ENCODE measurements at regions not wholly inside any gene's neighbourhood (a gene's known extent, or its start where the extent isn't known, plus 50 kb on each side); places are given as distances from the start of the nearest gene placed in this dataset.

DNA sequence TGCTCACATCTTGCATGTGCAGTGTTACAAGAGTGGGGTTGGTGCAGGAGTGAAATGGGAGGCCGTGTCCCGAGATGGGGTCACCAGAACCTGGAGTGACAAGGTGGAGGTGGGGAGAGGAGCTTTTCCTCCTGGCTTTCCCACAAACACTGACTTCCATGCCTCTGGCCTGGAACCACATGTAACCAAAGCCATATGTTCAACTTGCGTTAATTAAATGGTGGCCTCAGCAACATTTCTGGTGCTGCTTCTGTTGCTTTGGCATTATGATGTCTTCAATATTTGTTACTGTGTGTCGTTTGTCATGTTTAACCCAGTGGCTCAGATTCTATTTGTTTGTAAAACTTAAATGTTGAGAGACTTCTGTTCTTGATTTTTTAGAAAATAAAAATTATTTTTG, 110.2 kb downstream of the VCPKMT start:
- TF ChIP-seq CTCF (IDR thresholded peaks at IDR 0.05; ENCODE audit: low read depth, low read length), result no peak

DNA sequence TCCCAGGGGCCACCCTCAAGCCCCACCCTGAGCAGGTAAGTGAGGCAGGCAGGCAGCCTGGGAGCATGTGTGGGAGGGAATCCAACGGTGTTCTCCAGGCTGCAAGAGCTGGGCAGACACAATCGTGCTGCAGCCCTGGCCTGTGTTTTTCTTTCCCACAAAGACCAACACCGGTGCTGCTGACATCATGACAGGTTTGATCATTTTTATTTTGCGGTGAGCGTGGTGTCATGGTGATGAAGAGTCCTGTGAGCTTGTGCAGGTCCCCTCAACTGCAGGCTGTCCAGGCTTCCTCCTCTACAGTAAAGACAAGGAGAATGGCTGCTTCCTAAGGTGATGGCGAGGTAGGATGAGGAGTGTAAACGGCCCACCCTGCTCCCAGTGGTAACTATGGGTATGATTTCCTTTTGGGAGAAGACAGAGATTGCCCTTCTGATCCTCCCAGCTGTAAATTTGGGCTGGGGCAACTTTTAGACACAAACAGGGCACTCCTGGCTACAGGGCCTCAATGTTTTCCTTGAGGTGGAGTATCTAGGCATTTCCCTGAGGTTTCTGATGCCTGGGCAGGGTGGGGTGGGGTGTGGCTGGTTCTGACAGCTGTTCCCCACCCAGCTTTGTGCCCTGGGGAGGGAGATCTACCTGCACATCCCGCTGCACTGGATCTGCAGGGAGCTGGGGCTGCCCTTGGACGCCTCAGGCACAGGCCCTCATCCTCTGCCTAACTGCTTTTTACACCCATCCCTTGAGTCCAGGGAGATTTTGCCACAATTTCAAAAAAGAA, 109.1 kb downstream of the VCPKMT start:
- DNase-seq (ENCODE audit: extremely low read depth, low read depth), result no peak
- TF ChIP-seq CTCF (IDR thresholded peaks at IDR 0.05; ENCODE audit: low read depth, low read length), result no peak

More for the DNA sequence above, 110.2 kb downstream of the VCPKMT start:
- DNase-seq (ENCODE audit: extremely low read depth, low read depth), result no peak

- DNase-seq (ENCODE audit: extremely low read depth, low read depth), result no peak
- no peak for TF ChIP-seq CTCF (IDR thresholded peaks at IDR 0.05; ENCODE audit: low read depth, low read length)
Observed at GRCh38 chr14:50008562-50008961, 107.8 kb downstream of the VCPKMT start.

- DNase-seq (ENCODE audit: extremely low read depth, low read depth), result no peak
- TF ChIP-seq CTCF (IDR thresholded peaks at IDR 0.05; ENCODE audit: low read depth, low read length), result no peak
Observed at GRCh38 chr14:50008974-50009373, 107.4 kb downstream of the VCPKMT start.

- DNase-seq (ENCODE audit: extremely low read depth, low read depth), result no peak
- TF ChIP-seq CTCF (IDR thresholded peaks at IDR 0.05; ENCODE audit: low read depth, low read length), result no peak
Observed at GRCh38 chr14:50010752-50011151, 105.6 kb downstream of the VCPKMT start.

- no peak for DNase-seq (ENCODE audit: extremely low read depth, low read depth)
- no peak for TF ChIP-seq CTCF (IDR thresholded peaks at IDR 0.05; ENCODE audit: low read depth, low read length)
Observed at GRCh38 chr14:50011242-50011641, 105.1 kb downstream of the VCPKMT start.

GRCh38 chr14:50012644-50013043, 103.7 kb downstream of the VCPKMT start:
- no peak; the same call in 1 of the 2 replicates for TF ChIP-seq CTCF (IDR thresholded peaks at IDR 0.05; ENCODE audit: low read depth, low read length)
- DNase-seq (ENCODE audit: extremely low read depth, low read depth), result no peak
